HG03159 (cell line): ENCODE measurements at regions not wholly inside any gene's neighbourhood (a gene's known extent, or its start where the extent isn't known, plus 50 kb on each side); places are given as distances from the start of the nearest gene placed in this dataset.

ENCODE experiments used
- ATAC-seq: cut with Tn5 transposase; IDR thresholded peaks from one replicate; pipeline ENCODE4 v1.9.1; 2021; ENCODE audit warnings: mild to moderate bottlenecking, moderate library complexity; ENCODE audit not compliant: unreplicated experiment

GRCh38 chr2:139359818-139360217, 579.6 kb upstream of the NXPH2 start:
- no peak for ATAC-seq

- ATAC-seq: no peak
These were observed 577.8 kb upstream of the NXPH2 start for GRCh38 chr2:139357972-139358371.

- ATAC-seq: no peak
These were observed 574.3 kb upstream of the NXPH2 start for GRCh38 chr2:139354518-139354917.

- ATAC-seq: no peak
These were observed 573.7 kb upstream of the NXPH2 start for GRCh38 chr2:139353874-139354273.

- ATAC-seq: no peak
These were observed 537.1 kb upstream of the NXPH2 start for GRCh38 chr2:139317259-139317658.

- ATAC-seq: no peak
These were observed 533.9 kb upstream of the NXPH2 start for GRCh38 chr2:139314059-139314458.

- ATAC-seq: no peak
These were observed 516.6 kb upstream of the NXPH2 start for GRCh38 chr2:139296672-139297209.

- ATAC-seq: no peak
These were observed 513.9 kb upstream of the NXPH2 start for GRCh38 chr2:139293992-139294548.

- ATAC-seq: no peak
These were observed 500.9 kb upstream of the NXPH2 start for GRCh38 chr2:139281124-139281523.

- no peak for ATAC-seq
These were observed 491.7 kb upstream of the NXPH2 start for GRCh38 chr2:139271879-139272278.

GRCh38 chr2:139271149-139271548, 491.0 kb upstream of the NXPH2 start:
- ATAC-seq: no peak

- ATAC-seq: no peak
These were observed 479.9 kb upstream of the NXPH2 start for GRCh38 chr2:139260052-139260430.

GRCh38 chr2:139259422-139260051, 479.3 kb upstream of the NXPH2 start:
- no peak for ATAC-seq

- no peak for ATAC-seq
These were observed 461.1 kb upstream of the NXPH2 start for GRCh38 chr2:139241286-139241685.

GRCh38 chr2:139237023-139237422, 456.8 kb upstream of the NXPH2 start:
- ATAC-seq: no peak

GRCh38 chr2:139230881-139231280, 450.7 kb upstream of the NXPH2 start:
- ATAC-seq: no peak

- no peak for ATAC-seq
These were observed 448.1 kb upstream of the NXPH2 start for GRCh38 chr2:139228276-139228675.

- ATAC-seq: no peak
These were observed 445.8 kb upstream of the NXPH2 start for GRCh38 chr2:139225961-139226360.

- ATAC-seq: no peak
These were observed 438.0 kb upstream of the NXPH2 start for GRCh38 chr2:139218181-139218580.

GRCh38 chr2:139217641-139218040, 437.5 kb upstream of the NXPH2 start:
- no peak for ATAC-seq

GRCh38 chr2:139216435-139216834, 436.2 kb upstream of the NXPH2 start:
- no peak for ATAC-seq

- no peak for ATAC-seq
These were observed 434.6 kb upstream of the NXPH2 start for GRCh38 chr2:139214801-139215200.

GRCh38 chr2:139209586-139209985, 429.4 kb upstream of the NXPH2 start:
- no peak for ATAC-seq
